GM12878 (cell line): ENCODE measurements at regions not wholly inside any gene's neighbourhood (a gene's known extent, or its start where the extent isn't known, plus 50 kb on each side); places are given as distances from the start of the nearest gene placed in this dataset.

Source experiments
- ATF2 ChIP-seq: IDR thresholded peaks from 2 replicates; pipeline ENCODE4 v1.6.1; 2012; ENCODE audit warnings: low read length, inconsistent platforms
- CTCF ChIP-seq, 3 experiments: IDR thresholded peaks in 2 of 3; conservative IDR thresholded peaks in 1 of 3; 2 replicates each; pipeline ENCODE4 v1.5.1; 2011; ENCODE audit warnings: low read depth in 3 of 3, low read length in 3 of 3, mild to moderate bottlenecking in 3 of 3, control low read depth in 2 of 3, moderate library complexity in 2 of 3, inconsistent platforms in 1 of 3, mixed read lengths in 1 of 3; ENCODE audit not compliant: control insufficient read depth in 2 of 3, insufficient read depth in 1 of 3; ENCODE audit errors: extremely low read depth in 1 of 3
- MTA3 ChIP-seq: IDR thresholded peaks from 2 replicates; pipeline ENCODE4 v1.6.1; 2012; ENCODE audit warnings: low read length, inconsistent platforms, borderline replicate concordance
- POLR2A ChIP-seq: IDR thresholded peaks from 2 replicates; pipeline ENCODE4 v1.6.1; 2011; ENCODE audit warnings: low read depth, mild to moderate bottlenecking, low read length
- SP1 ChIP-seq: IDR thresholded peaks from one replicate; pipeline ENCODE4 v1.6.1; 2011; ENCODE audit warnings: low read depth, low read length
- TBL1XR1 ChIP-seq: IDR thresholded peaks from 2 replicates; pipeline ENCODE4 v1.6.1; 2012; ENCODE audit warnings: low read depth, low read length, improper control_type of control experiment
- ZNF24 ChIP-seq: fragments of 450-650 bp; IDR thresholded peaks from 2 replicates; pipeline ENCODE4 v1.6.1; 2017; ENCODE audit warnings: antibody characterized with exemption, mild to moderate bottlenecking

GRCh38 chr22:49461674-49462073 lies 366.0 kb downstream of the BRD1 start:
- TF ChIP-seq ZNF24 (no peak), TBL1XR1 (no peak), SP1 (no peak), MTA3 (no peak), POLR2A (no peak), ATF2 (no peak), CTCF (IDR thresholded peaks at IDR 0.05 in 2 of 3, conservative IDR thresholded peaks at IDR 0.05 in 1 of 3; ENCODE audit: control insufficient read depth in 2 of 3, extremely low read depth in 1 of 3, insufficient read depth in 1 of 3, low read depth in 3 of 3, low read length in 3 of 3) (no peak)
